ENCODE measurements at regions not wholly inside any gene's neighbourhood (a gene's known extent, or its start where the extent isn't known, plus 50 kb on each side); places are given as distances from the start of the nearest gene placed in this dataset.

DNA sequence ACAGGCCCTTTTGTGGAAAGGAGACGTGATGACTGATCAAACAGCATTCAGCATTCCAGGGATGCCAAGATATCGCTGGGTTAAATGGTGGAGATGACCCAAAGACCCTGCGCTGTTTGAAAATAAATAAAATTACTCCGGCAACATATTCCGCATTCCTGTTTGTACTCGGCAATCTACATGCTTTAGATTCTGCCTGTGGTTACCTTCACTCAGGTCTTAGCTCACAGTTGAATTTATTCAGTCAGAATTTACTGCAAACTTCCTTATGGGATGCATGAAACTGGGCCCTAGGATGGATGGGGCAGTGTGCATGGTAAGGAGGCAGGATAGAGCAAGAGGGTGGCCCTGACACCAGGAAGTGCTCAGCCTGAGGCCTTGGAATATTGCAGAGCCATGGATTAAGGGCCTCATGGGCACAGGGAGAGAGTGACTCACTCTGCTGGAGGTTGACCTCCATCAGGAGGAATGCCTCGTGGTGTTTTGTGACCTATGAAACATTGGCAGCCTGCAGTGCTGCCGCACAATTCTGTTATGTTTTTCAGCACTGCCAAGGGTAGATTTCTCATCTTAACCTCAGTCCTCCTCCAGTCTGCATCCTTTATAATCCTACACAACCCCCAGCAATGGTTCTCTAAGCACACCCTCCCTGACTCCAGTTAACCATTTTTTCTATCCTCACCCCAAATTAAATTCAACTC, 321.4 kb downstream of the IRS1 start (continued):
- TF ChIP-seq ZNF276 (CRISPR knock-in tag; IDR thresholded peaks at IDR 0.05; ENCODE audit: low read depth) (no peak), SOX5 (CRISPR knock-in tag; IDR thresholded peaks at IDR 0.05; ENCODE audit: borderline replicate concordance) (peak; percentile 71), PLRG1 (conservative IDR thresholded peaks at IDR 0.05) (no peak), ZNF614 (CRISPR knock-in tag; IDR thresholded peaks at IDR 0.05; ENCODE audit: borderline replicate concordance) (peak; percentile 95), AFF4 (CRISPR knock-in tag; IDR thresholded peaks at IDR 0.05) (no peak), HDAC2 (CRISPR knock-in tag; IDR thresholded peaks at IDR 0.05) (peak; percentile 72), HMG20B (CRISPR knock-in tag; conservative IDR thresholded peaks at IDR 0.05) (peak; percentile 44; the same call in 1 of the 2 replicates), POLR2AphosphoS5 (IDR thresholded peaks at IDR 0.05; ENCODE audit: low read depth, low read length) (no peak), ZFYVE20 (CRISPR knock-in tag; IDR thresholded peaks at IDR 0.05; ENCODE audit: borderline replicate concordance, low read depth) (0 out of 2 replicates have a peak, but pooled peaks have one; percentile 25), ZNF33A (CRISPR knock-in tag; IDR thresholded peaks at IDR 0.05; ENCODE audit: borderline replicate concordance) (0 out of 2 replicates have a peak, but pooled peaks have one; percentile 48), ZBTB20 (CRISPR knock-in tag; IDR thresholded peaks at IDR 0.05; ENCODE audit: borderline replicate concordance, low read depth) (no peak), ATF7 (IDR thresholded peaks at IDR 0.05) (no peak), ATF7 (CRISPR knock-in tag; IDR thresholded peaks at IDR 0.05) (no peak), ZNF800 (CRISPR knock-in tag; IDR thresholded peaks at IDR 0.05) (0 out of 2 replicates have a peak, but pooled peaks have one; percentile 65)
- TF ChIP-seq, protein P1, sequence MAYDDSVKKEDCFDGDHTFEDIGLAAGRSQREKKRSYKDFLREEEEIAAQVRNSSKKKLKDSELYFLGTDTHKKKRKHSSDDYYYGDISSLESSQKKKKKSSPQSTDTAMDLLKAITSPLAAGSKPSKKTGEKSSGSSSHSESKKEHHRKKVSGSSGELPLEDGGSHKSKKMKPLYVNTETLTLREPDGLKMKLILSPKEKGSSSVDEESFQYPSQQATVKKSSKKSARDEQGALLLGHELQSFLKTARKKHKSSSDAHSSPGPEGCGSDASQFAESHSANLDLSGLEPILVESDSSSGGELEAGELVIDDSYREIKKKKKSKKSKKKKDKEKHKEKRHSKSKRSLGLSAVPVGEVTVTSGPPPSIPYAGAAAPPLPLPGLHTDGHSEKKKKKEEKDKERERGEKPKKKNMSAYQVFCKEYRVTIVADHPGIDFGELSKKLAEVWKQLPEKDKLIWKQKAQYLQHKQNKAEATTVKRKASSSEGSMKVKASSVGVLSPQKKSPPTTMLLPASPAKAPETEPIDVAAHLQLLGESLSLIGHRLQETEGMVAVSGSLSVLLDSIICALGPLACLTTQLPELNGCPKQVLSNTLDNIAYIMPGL (CRISPR knock-in tag; IDR thresholded peaks at IDR 0.05; ENCODE audit: borderline replicate concordance in 1 of 2, low read depth in 1 of 2) = peak in 1 of 2 experiments; percentile 79; a peak in 1 of 4 replicates
- TF ChIP-seq, protein P2, sequence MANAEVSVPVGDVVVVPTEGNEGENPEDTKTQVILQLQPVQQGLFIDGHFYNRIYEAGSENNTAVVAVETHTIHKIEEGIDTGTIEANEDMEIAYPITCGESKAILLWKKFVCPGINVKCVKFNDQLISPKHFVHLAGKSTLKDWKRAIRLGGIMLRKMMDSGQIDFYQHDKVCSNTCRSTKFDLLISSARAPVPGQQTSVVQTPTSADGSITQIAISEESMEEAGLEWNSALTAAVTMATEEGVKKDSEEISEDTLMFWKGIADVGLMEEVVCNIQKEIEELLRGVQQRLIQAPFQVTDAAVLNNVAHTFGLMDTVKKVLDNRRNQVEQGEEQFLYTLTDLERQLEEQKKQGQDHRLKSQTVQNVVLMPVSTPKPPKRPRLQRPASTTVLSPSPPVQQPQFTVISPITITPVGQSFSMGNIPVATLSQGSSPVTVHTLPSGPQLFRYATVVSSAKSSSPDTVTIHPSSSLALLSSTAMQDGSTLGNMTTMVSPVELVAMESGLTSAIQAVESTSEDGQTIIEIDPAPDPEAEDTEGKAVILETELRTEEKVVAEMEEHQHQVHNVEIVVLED (CRISPR knock-in tag; IDR thresholded peaks at IDR 0.05; ENCODE audit: borderline replicate concordance) = no peak
